ENCODE measurements at regions not wholly inside any gene's neighbourhood (a gene's known extent, or its start where the extent isn't known, plus 50 kb on each side); places are given as distances from the start of the nearest gene placed in this dataset.
"Not testable (repeated sequence)": the region's sequence is repeated elsewhere in the genome, so short reads cannot be mapped to it uniquely, and the experiment has no call there.

DNA sequence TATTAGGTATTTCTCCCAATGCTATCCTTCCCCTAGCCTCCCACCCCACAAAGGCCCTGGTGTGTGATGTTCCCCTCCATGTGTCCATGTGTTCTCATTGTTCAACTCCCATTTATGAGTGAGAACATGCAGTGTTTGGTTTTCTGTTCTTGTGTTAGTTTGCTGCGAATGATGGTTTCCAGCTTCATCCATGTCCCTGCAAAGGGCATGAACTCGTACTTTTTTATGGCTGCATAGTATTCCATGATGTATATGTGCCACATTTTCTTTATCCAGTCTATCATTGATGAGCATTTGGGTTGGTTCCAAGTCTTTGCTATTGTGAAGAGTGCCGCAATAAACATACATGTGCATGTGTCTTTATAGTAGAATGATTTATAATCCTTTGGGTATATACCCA, 309.9 kb downstream of the PHF14 start:
- TF ChIP-seq, protein P1, sequence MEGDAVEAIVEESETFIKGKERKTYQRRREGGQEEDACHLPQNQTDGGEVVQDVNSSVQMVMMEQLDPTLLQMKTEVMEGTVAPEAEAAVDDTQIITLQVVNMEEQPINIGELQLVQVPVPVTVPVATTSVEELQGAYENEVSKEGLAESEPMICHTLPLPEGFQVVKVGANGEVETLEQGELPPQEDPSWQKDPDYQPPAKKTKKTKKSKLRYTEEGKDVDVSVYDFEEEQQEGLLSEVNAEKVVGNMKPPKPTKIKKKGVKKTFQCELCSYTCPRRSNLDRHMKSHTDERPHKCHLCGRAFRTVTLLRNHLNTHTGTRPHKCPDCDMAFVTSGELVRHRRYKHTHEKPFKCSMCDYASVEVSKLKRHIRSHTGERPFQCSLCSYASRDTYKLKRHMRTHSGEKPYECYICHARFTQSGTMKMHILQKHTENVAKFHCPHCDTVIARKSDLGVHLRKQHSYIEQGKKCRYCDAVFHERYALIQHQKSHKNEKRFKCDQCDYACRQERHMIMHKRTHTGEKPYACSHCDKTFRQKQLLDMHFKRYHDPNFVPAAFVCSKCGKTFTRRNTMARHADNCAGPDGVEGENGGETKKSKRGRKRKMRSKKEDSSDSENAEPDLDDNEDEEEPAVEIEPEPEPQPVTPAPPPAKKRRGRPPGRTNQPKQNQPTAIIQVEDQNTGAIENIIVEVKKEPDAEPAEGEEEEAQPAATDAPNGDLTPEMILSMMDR (IDR thresholded peaks at IDR 0.05; ENCODE audit: low read length) = not testable (repeated sequence)
- TF ChIP-seq EZH2 (optimal IDR thresholded peaks at IDR 0.05; ENCODE audit: low read depth, low read length); EZH2phosphoT487 (IDR thresholded peaks at IDR 0.05; ENCODE audit: low read length): not testable (repeated sequence)
